ENCODE measurements at regions not wholly inside any gene's neighbourhood (a gene's known extent, or its start where the extent isn't known, plus 50 kb on each side); places are given as distances from the start of the nearest gene placed in this dataset.

GRCh38 chr2:64196963-64197362 is 52.7 kb upstream of the PELI1 start:
- no peak for DNase-seq (ENCODE audit: low read depth in 2 of 2)

- DNase-seq (ENCODE audit: low read depth in 2 of 2) = no peak
These were observed 56.9 kb upstream of the PELI1 start for GRCh38 chr2:64201151-64201550.

- DNase-seq (ENCODE audit: low read depth in 2 of 2) = no peak
These were observed 58.1 kb upstream of the PELI1 start for GRCh38 chr2:64202206-64202845.

GRCh38 chr2:64203131-64203857 is 59.1 kb upstream of the PELI1 start:
- DNase-seq (ENCODE audit: low read depth in 2 of 2) = no peak

- DNase-seq (ENCODE audit: low read depth in 2 of 2) = peak in 1 of 2 donors; percentile 18
These were observed 59.8 kb upstream of the PELI1 start for GRCh38 chr2:64203858-64204632.

GRCh38 chr2:64204703-64205102 is 60.5 kb upstream of the PELI1 start:
- no peak for DNase-seq (ENCODE audit: low read depth in 2 of 2)

GRCh38 chr2:64205415-64205814 is 61.2 kb upstream of the PELI1 start:
- DNase-seq (ENCODE audit: low read depth in 2 of 2) = no peak

GRCh38 chr2:64207573-64207972 is 63.4 kb upstream of the PELI1 start:
- DNase-seq (ENCODE audit: low read depth in 2 of 2) = no peak

GRCh38 chr2:64210816-64211215 is 66.6 kb upstream of the PELI1 start:
- no peak for DNase-seq (ENCODE audit: low read depth in 2 of 2)

- DNase-seq (ENCODE audit: low read depth in 2 of 2) = no peak
These were observed 67.2 kb upstream of the PELI1 start for GRCh38 chr2:64211276-64211921.

- DNase-seq (ENCODE audit: low read depth in 2 of 2) = no peak
These were observed 68.1 kb upstream of the PELI1 start for GRCh38 chr2:64212346-64212745.

GRCh38 chr2:64212801-64213321 is 68.6 kb upstream of the PELI1 start:
- DNase-seq (ENCODE audit: low read depth in 2 of 2) = no peak

GRCh38 chr2:64213532-64214275 is 69.5 kb upstream of the PELI1 start:
- no peak for DNase-seq (ENCODE audit: low read depth in 2 of 2)

GRCh38 chr2:64214281-64215115 is 70.3 kb upstream of the PELI1 start:
- no peak for DNase-seq (ENCODE audit: low read depth in 2 of 2)

- DNase-seq (ENCODE audit: low read depth in 2 of 2) = no peak
These were observed 73.1 kb upstream of the PELI1 start for GRCh38 chr2:64217198-64217869.

GRCh38 chr2:64218137-64218802 is 74.0 kb upstream of the PELI1 start:
- no peak for DNase-seq (ENCODE audit: low read depth in 2 of 2)

GRCh38 chr2:64219149-64219548 is 74.9 kb upstream of the PELI1 start:
- DNase-seq (ENCODE audit: low read depth in 2 of 2) = no peak

GRCh38 chr2:64220265-64220664 is 76.0 kb upstream of the PELI1 start:
- no peak for DNase-seq (ENCODE audit: low read depth in 2 of 2)

GRCh38 chr2:64220894-64221617 is 76.8 kb upstream of the PELI1 start:
- DNase-seq (ENCODE audit: low read depth in 2 of 2) = no peak

All from stimulated activated CD4-positive, alpha-beta T cell treated with anti-CD3 and anti-CD28 coated beads, Interleukin-1b, Interleukin-23, amount 100 ng/mL, for 4 hours (primary cell).